GM21367 (cell line): ENCODE measurements at regions not wholly inside any gene's neighbourhood (a gene's known extent, or its start where the extent isn't known, plus 50 kb on each side); places are given as distances from the start of the nearest gene placed in this dataset.

Experiments
- ATAC-seq: cut with Tn5 transposase; IDR thresholded peaks from one replicate; pipeline ENCODE4 v1.9.1; 2021; ENCODE audit not compliant: unreplicated experiment

DNA sequence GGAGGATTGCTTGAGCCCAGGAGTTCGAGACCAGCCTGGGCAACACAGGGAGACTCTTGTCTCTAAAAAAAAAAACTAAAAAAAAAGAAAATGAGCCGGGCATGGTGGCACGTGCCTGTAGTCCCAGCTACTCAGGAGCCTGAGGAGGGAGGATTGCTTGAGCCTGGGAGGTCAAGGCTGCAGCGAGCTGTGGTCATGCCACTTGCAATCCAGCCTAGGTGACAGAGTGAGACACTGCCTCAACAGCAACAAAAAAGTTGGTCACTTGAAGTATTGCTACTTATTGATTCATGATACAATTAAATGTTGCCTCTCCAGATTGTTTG is 57.9 kb upstream of the CXADR start:
- no peak for ATAC-seq

GRCh38 chr21:17455451-17455850 is 57.4 kb upstream of the CXADR start:
- no peak for ATAC-seq

- no peak for ATAC-seq
These were observed 54.6 kb upstream of the CXADR start for GRCh38 chr21:17458279-17458678.

DNA sequence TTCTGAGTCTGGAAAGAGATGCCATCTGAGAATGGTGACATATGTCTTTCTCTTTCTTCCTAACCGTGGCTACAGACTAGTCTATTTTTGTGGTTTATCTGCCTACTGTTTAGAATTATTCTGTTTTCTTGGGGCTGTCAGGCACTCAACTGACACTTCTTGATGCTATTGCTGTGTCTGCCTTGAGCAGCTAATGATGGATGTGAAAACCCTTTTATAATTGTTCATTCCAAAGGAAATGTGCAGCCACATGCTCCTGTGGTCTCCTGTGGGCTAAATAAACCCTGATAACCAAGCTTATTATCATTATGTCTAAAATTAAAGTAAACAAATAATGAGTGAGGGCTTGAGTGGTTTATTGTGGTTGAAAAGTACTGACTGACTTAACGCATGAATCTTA is 52.7 kb upstream of the CXADR start:
- no peak for ATAC-seq

DNA sequence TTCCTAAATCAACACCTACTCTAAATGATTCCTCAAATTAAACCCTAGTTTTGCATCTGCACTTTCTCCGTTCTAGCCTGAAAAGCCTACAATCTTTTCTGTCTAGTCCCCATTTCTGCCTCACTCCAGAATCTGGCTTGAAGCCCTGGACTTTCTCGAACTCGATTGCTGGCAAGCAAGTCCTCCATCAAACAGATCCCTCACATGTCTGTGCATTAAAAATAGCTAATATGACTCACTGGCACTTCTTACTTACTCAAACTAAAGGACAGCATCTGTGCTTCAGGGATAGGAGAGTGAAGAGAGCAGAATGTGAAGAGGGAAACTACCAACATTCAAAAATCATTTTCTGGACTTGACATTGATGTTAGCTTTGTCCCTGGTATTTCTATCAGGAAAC is 51.8 kb upstream of the CXADR start:
- ATAC-seq, result no peak

DNA sequence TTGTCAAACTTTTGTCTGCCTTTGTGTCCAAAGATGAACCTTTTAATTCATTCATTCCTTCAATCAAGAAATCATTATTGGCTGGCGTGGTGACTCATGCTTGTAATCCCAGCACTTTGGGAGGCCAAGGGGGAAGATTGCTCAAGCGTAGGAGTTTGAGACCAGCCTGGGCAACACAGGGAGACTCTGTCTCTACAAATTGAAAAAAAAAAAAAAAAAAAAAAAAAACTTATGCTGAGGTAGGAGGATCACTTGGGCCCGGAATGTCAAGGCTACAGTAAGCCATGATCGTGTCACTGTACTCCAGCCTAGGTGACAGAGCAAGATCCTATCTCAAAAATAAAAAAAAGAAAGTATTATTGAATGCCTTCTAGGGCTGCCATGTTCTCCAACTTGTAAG is 51.3 kb upstream of the CXADR start:
- ATAC-seq, result no peak

DNA sequence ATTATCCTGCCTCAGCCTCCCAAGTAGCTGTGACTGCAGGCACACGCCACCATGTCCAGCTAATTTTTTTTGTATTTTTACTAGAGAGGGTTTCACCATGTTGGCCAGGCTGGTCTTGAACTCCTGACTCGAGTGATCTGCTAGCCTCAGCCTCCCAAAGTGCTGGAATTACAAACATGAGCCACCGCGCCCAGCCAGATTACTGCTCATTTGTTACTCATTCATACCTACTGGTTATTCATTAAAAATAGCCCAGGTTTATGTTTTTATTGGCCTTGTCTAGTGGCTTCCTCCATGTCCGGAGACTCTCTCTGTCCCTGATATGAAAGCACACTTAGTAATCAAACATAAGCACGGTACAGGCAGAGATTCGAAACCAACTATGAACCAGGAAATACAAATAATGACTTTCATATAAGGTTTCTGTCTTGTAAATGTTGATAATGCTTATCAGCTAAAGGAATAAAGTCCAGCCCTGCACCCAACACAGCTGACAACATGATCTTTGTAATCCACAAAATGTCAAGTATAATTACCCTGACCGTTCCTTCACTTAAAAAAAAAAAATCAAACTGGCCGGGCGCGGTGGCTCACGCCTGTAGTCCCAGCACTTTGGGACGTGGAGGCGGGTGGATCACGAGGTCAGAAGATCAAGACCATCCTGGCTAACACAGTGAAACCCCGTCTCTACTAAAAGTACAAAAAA is 50.4 kb upstream of the CXADR start:
- ATAC-seq, result no peak
